ENCODE measurements at regions not wholly inside any gene's neighbourhood (a gene's known extent, or its start where the extent isn't known, plus 50 kb on each side); places are given as distances from the start of the nearest gene placed in this dataset.

- DNase-seq (no peak), FAIRE-seq (no peak)
- TF ChIP-seq, protein P1, sequence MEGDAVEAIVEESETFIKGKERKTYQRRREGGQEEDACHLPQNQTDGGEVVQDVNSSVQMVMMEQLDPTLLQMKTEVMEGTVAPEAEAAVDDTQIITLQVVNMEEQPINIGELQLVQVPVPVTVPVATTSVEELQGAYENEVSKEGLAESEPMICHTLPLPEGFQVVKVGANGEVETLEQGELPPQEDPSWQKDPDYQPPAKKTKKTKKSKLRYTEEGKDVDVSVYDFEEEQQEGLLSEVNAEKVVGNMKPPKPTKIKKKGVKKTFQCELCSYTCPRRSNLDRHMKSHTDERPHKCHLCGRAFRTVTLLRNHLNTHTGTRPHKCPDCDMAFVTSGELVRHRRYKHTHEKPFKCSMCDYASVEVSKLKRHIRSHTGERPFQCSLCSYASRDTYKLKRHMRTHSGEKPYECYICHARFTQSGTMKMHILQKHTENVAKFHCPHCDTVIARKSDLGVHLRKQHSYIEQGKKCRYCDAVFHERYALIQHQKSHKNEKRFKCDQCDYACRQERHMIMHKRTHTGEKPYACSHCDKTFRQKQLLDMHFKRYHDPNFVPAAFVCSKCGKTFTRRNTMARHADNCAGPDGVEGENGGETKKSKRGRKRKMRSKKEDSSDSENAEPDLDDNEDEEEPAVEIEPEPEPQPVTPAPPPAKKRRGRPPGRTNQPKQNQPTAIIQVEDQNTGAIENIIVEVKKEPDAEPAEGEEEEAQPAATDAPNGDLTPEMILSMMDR (IDR thresholded peaks at IDR 0.05; ENCODE audit: borderline replicate concordance, extremely low read depth, insufficient read depth), result no peak
- no peak overlapping the region for H3K9ac ChIP-seq (ENCODE audit: low read length in 3 of 3)
- H3K9me3 ChIP-seq (ENCODE audit: control insufficient read depth in 2 of 3, insufficient read depth in 1 of 3, low read length in 3 of 3), result no peaks in the 10 kb centered on the region
- intact Hi-C loops (cut with DNase I), result no loop called here
- no peaks in the 10 kb centered on the region for H3K27me3 ChIP-seq (ENCODE audit: control insufficient read depth, insufficient read depth, low read length)
- no peak overlapping the region for H3K4me3 ChIP-seq (ENCODE audit: low read length in 3 of 3)
- no peaks in the 10 kb centered on the region for H3K4me1 ChIP-seq (ENCODE audit: control insufficient read depth in 2 of 3, insufficient read depth in 2 of 3, low read depth in 1 of 3, low read length in 3 of 3)
- no peak overlapping the region for H3K27ac ChIP-seq (ENCODE audit: low read depth in 2 of 2, low read length in 2 of 2)
- H3K36me3 ChIP-seq (ENCODE audit: control insufficient read depth in 2 of 3, insufficient read depth in 3 of 3, low read length in 3 of 3), result no peaks in the 10 kb centered on the region
These were observed 218.3 kb upstream of the SOX2 start for GRCh38 chr3:181493423-181493822.

- no peak overlapping the region for H3K27ac ChIP-seq (ENCODE audit: low read depth in 2 of 2, low read length in 2 of 2)
- FAIRE-seq, result no peak
- H3K4me1 ChIP-seq (ENCODE audit: control insufficient read depth in 2 of 3, insufficient read depth in 2 of 3, low read depth in 1 of 3, low read length in 3 of 3), result no peaks in the 10 kb centered on the region
These were observed 223.2 kb upstream of the SOX2 start for GRCh38 chr3:181488536-181488935.

DNA sequence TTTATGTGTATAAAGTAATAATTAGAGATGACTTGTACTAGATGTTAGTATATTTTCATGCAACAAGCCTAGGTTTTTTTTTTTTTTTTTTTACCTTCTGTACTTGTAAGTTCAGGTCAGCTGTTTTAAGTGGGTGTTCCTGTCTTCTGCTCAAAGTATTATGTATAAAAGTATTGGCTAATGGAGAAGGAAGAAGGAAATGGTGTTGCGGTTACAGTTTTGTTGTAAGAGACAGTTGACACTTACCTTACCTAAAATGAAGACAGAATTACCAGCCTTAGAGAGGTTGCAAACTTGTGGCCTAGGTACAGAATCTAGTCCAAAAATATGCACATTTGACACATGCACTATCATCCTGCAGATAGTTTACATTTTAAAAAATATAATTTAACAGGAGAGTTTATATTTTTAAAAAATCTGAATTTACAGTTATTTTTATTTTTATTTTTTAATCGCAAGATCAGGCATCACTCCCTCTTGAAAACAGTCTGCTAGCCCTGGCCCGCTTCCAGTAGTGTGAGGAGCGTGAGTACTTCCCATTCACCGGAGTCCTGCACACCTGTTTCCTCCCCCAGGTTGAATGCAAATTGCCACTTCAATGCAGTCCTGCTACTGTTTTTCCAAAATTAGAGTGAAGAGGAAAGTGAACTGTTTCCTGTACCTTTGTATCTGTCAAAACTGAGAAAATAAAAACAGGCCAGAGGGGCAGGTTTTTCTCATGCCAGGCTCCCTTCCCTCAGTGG is 224.3 kb upstream of the SOX2 start:
- peak in 1 of 5 donors; percentile 2 for DNase-seq
- Histone ChIP-seq H3K9me3 (ENCODE audit: control insufficient read depth in 2 of 3, insufficient read depth in 1 of 3, low read length in 3 of 3) (no peaks in the 10 kb centered on the region), H3K4me3 (ENCODE audit: low read length in 3 of 3) (no peak overlapping the region), H3K27ac (ENCODE audit: low read depth in 2 of 2, low read length in 2 of 2) (no peak overlapping the region), H3K9ac (ENCODE audit: low read length in 3 of 3) (no peak overlapping the region), H3K36me3 (ENCODE audit: control insufficient read depth in 2 of 3, insufficient read depth in 3 of 3, low read length in 3 of 3) (no peaks in the 10 kb centered on the region), H3K4me1 (ENCODE audit: control insufficient read depth in 2 of 3, insufficient read depth in 2 of 3, low read depth in 1 of 3, low read length in 3 of 3) (no peaks in the 10 kb centered on the region), H3K27me3 (ENCODE audit: control insufficient read depth, insufficient read depth, low read length) (no peaks in the 10 kb centered on the region)
- intact Hi-C loops (cut with DNase I), result no loop called here
- TF ChIP-seq, protein P1 (IDR thresholded peaks at IDR 0.05; ENCODE audit: borderline replicate concordance, extremely low read depth, insufficient read depth), result no peak
- FAIRE-seq, result no peak

More at GRCh38 chr3:181488536-181488935, 223.2 kb upstream of the SOX2 start:
- Histone ChIP-seq H3K36me3 (ENCODE audit: control insufficient read depth in 2 of 3, insufficient read depth in 3 of 3, low read length in 3 of 3) (no peaks in the 10 kb centered on the region), H3K4me3 (ENCODE audit: low read length in 3 of 3) (no peak overlapping the region), H3K9me3 (ENCODE audit: control insufficient read depth in 2 of 3, insufficient read depth in 1 of 3, low read length in 3 of 3) (no peaks in the 10 kb centered on the region), H3K27me3 (ENCODE audit: control insufficient read depth, insufficient read depth, low read length) (no peaks in the 10 kb centered on the region), H3K9ac (ENCODE audit: low read length in 3 of 3) (no peak overlapping the region)
- TF ChIP-seq, protein P1 (IDR thresholded peaks at IDR 0.05; ENCODE audit: borderline replicate concordance, extremely low read depth, insufficient read depth), result no peak
- intact Hi-C loops (cut with DNase I), result no loop called here
- no peak for DNase-seq

Measured in kidney (tissue), 13 donors.